Stimulated activated CD4-positive, alpha-beta T cell treated with anti-CD3 and anti-CD28 coated beads, Interleukin-2, amount 100 ng/mL, for 24 hours (primary cell): ENCODE measurements at regions not wholly inside any gene's neighbourhood (a gene's known extent, or its start where the extent isn't known, plus 50 kb on each side); places are given as distances from the start of the nearest gene placed in this dataset.

ENCODE experiments used
- DNase-seq, 2 donors: peaks; one replicate each; pipeline ENCODE4 v3.0.0-alpha.2; 2020

DNA sequence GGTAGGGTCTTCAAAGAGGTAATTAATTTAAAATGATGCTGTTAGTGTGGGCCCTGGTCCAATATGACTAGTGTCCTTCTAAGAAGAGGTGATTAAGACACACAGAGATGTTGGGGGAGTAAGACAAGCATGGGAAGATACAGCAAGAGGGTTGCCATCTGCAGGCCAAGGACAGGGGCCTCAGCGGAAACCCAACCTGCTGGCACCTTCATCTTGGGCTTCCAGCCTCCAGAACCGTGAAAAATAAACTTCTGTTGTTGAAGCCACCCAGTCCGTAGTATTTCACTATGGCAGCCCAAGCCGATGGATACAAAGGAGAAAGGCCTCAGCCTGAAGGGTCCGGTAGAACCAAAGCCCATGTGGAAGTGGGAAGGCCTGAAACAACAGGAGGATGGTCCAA lies 161.7 kb upstream of the UBE2E1 start:
- no peak for DNase-seq

DNA sequence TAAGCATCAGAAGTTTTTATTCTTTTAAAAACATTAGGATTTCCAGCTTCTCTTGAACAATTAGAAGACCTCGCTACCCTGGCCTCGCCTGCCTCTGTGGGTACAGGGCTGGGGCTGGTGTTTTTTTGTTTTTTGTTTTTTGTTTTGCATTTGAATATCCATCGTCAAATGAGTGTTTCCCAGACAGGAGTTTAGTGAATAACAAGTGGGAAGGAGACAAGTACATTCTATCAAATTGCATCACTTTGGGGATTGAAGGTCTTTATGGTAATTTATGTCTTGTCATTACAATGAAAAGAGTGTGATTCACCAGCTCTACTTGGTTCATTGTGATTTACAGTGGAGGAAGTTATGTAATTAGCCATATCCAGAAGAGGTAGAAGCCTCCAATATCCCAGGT lies 161.1 kb upstream of the UBE2E1 start:
- no peak for DNase-seq

DNA sequence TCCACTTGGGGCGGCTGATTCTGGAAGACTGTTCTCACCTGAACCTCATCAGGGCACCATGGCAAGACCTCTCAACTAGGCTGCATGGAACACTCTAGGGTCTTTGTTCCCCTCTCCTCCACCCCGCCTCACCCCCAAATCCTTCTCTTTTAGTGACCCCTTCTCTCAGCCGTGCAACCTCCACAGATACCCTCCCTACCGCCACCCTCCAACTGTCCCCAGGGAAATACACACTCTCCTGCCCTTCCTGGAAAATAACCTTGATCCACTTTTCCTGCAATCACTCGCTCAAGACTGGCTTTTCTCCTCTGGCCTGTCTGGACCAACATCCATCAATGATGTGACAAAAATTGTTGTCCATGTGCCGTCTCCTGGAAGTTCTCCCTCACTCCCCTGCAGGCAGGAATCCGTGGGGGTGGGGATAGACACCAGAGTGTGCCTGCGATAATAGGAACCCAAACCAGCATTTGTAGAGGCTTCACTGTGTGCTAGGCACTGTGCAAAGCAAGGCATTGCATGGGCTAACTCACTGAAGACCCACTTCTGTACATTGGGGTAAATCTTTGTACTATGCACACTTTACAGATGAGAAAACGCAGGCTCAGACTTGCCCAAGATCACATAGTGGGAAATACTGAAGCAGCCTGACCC lies 160.1 kb upstream of the UBE2E1 start:
- DNase-seq: no peak

DNA sequence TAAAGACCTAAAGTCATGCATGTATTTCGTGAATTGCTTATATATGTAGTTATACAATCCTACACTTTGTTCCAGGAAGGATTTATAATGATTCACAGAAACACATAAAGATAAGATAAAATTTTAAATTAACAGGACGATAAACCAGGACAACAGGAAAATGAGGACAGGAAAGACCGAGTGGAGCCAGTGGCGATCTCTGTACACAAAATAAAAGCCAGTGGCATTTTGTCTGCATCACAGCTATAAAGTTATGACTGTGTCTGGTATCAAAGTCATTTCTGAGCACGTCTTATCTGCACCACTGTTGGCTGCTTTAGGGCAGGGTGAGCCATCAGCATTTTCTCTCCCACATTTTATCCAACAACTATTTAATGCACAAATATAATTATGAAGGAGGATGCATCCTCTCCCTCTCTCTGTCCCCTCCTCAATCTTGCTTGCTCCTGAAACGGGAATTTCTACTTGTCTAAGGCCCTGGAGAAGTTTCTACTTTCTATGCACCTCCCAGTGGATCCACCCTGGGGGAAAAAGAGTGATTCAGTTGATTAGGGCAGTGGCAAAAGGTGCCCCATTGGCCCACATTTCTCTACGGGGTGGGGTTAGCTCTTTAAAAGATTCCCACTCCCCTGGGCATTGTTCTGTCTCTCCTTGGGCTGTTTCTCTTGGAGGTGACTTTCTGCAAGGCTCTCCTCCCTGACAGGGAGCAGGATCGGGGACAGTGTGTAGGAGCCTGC lies 159.4 kb upstream of the UBE2E1 start:
- DNase-seq: no peak

DNA sequence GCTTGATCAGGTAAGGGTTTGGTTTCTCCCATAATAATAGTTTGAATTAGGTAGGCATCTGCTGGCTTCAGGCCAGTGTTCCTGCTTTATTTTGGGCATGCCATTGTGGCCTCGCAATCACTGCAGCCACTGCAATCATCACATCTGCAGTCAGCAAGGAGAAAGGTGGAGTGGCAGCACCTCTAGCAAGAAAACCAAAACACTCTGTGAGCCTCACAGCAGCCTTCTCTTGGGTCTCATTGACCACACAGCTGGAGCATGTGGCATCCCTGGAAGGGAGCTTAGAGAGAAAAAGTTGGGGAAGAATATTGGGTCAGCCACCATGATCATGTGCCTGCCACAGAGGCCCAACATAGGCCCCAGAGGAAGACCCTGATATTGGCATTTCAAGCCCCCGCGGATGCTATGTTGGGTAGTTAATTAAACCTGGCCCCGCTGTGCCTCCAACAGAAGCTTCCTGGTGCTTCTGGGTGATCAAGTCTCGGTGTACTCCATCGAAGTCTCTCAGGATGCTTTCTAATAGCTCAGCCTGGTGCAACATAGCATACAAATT lies 158.0 kb upstream of the UBE2E1 start:
- no peak for DNase-seq

DNA sequence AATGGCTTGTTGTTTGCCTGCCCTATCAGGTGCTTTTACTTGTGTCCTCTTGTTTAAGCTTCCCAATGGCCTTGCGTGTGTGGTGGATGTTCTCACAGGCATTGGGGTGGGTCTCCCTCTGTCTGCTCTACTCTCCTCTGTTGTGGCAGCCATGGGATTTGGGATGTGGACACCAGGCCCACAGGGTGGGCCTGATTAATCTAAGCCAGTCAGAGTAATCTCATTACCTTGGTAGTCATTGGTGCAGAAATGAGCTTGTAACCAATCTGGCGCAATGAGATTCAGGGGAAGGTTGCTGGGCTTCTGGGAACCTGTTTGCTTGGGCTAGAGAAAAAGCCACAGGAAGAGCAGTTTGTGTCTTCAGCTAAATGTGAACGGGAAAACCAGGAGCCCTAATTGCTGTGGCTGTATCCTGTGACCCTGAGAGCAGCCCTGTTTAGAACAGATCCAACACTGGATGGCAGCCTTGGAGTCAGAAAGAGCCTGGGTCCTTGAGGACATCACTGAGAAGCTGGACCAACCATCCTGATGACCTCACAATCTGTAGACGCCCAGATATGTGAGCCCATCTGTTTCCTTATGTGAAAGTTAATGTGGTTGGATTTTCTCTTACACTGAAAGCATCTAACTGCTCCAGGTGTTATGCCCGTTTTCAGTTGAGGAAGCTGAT lies 157.3 kb upstream of the UBE2E1 start:
- DNase-seq: no peak

DNA sequence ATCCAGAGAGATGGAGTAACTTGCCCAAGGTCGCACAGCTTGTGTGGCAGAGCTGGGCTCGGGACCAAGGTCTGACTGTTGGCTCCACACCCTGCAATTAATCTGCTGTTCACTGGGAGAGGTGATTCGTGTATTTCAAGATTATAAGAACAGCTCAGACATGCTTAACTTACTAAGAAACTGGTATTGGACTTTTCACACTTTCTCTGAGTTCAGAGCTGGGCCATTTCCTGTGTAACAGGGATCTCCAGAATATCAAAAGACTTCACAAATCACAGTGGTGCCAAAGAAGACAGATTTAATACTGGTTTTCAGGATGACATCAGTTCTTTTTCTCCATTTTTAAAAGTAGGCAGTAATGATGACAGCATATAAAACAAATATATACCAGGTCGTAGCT lies 156.8 kb upstream of the UBE2E1 start:
- no peak for DNase-seq

DNA sequence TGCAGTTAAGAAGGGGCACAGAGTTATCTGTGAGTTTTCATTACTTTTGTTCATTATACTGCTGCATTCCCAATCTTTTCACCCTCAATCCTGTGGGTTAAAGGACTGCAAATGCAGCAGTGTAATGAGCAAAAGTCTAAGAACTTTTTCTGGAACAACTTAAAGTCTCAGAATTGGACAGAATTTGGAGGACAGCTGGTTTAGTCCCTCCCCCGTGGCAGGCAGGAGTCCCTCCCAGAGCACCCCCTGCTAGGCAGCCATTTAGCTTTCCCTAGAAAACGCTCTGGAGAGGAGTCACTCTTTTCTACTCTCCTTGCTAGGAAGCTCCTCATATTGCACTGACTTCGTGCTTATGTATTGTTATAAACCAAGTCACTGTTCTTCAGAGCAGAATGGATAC lies 156.3 kb upstream of the UBE2E1 start:
- DNase-seq: no peak

DNA sequence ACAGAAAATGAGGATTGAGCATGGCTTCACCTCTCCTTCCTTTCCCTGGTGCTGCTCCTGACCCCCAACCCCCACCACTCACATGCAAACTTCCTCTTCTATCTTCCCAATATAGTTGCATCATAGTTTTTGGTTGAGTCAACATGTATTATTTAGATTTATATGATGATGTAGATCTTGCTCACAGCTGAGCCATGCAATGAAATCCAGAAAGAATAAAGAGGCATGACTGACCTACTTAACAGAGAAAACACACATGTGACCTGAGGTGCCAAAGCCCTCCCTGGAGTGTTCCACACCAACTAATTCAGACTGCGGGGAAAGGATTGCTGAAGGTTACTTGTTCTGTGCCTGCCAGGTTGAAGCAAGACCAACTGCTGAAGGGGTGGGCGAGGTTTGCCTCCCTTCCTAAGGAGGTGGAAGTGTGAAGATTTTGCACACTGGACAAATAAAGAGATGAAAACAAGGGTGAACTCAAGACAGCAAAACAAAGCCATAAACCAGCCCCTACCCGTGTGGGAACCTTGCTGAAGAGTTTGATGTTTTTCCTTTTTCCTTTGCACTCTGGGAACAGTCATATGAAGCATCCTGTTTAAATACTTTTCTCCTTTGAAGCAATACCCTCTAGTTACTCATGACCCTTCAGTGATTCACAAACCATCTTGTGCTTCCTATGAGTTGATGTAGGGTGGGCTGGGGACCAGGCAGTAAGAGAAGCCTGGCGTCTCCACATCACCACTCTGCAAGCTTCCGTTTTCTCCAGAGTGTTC lies 155.2 kb upstream of the UBE2E1 start:
- no peak for DNase-seq

DNA sequence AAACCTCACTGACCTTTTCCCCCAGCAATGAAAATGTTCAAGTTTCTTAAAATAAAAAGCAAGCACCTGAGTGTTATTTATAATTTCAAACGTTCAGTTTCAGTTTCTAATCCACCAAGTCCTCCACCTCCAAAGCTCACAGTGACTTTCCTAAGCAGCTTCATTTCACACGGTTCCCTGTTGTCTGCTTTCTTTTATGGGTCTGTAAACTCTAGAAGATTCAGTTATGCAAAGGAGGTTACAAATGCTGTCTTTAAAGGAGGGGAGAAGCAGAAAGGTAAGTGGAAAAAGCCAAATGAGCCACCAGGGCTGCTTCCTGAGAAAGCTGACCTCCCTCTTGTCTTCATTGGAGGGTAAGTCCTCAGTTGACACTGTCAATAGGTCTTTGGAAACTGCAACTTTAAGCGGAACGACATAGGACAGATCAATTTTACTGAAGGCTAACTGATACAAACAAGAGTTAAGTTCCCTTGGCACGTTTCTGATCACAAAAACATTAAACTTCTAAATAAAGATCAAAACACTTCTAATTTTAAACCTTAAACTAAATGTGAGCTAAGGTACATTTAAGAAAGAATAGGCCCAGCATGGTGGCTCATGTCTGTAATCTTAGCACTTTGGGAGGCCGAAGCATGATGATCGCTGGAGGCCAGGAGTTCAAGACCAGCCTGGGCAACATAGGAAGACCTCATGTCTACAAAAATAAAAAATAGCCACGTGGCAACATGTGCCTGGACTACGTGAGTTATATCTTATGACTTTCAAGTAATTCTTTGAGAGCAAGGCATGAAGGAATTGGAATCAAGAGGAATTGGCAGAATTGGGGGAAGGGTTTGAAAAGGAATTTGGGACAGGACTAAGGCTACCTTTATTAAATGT lies 151.9 kb upstream of the UBE2E1 start:
- DNase-seq: no peak

DNA sequence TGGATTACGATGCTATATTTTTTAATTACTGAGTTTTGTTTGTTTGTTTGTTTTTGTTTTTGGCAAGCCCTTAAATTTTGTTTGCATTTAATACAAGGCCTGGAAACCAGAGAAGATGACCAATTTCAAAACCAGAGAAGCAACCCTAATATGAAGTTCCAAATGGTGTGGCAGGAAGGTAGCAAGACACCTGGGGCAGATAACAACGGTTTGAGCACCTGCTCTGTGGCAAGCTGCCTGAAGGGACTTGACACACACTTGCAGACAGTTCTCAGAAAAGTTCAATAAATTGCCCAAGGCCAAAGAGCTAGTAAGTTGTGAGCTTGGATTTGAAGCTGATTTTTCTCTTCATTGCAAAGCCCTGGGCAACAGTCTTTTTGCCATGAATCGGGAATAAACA lies 151.2 kb upstream of the UBE2E1 start:
- DNase-seq: no peak

DNA sequence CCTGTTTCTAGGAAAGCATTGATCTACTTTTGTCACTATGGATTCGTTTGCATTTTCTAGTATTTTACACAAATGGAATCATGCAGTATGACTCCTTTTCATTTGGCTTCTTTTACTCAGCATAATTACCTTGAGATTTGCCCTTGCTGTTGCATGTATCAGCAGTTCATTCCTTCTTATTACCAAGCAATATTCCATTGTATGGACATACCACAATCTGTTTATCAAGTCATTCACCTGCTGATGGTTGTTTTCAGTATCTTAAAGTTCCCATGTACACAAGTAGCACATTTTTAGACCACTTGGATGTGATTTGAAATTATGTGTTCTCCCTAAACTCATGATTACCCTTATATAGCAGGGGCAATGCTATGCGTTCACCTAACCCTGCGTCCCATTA lies 150.0 kb upstream of the UBE2E1 start:
- DNase-seq: no peak

DNA sequence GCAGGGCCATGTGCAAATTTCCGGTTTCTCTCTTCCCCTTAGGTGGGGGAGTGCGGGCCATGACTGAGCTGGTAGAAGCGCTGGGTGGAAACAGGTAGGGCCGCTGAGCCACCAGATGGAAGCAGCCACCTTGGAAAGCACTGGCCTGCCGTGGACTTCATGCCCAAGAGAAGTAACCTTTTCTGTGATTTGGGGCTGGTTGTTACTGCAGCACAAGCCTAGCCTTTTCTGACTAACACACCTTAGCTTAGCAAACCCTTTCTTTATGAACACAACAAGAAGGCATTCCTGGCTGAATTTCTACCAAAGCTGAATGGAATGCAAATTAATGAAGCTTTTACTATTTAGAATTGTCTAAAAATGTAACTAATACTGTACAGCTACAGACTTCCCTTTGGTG lies 149.6 kb upstream of the UBE2E1 start:
- no peak for DNase-seq

DNA sequence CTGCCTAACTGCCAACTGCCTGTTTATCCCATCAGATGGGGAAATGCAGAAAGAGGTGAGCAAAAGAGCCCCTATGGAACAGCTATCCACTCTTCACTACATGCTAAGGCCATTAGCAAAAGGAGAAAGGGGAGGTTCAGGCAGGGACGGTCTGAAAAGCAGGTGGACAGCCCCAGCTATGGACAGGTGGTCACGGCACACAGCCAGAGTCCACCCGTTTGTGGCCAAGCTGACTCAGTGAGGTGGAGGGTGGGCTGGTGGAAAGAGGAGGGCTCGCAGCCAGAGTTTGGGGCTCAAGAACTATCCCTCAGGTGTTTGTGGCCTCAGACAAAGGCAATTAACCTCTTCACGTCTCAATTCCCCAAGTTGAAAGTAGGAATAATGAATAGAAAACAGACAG lies 148.9 kb upstream of the UBE2E1 start:
- no peak for DNase-seq

DNA sequence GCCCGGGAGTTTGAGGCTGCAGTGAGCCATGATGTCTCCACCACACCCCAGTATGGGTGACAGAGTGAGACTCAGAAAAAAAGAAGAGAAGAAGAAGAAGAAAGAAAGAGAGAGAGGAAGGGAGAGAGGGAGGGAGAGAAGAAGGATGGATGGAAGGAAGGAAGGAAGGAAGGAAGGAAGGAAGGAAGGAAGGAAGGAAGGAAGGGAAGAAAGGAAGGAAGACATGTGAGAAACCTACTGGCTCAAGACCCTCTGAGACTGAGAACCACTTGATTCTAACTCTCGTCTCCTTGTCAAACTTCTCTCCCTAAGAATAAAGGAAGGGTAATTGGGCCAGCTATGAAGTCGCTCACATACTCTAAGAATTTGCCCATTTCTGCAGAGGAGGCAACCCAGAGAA lies 148.1 kb upstream of the UBE2E1 start:
- no peak for DNase-seq

DNA sequence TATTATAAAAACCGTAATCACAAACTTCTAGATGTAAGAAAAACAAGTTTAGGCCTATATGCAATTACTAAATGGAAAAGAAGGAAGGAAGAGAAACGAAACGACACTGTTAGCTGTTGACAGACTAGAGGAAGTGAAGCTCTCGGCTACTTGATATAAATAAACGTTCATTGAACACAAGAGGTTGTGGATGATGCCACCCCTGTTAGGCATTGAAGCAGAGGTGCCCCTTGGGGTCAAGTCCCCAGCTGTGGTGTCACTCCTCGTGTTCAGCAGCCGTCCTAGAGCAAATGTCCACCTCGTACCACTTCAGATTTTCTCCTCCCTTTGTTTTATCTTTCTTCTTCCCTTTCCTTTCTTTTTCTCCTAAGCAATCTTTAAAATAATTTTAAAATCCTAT lies 146.5 kb upstream of the UBE2E1 start:
- no peak for DNase-seq

DNA sequence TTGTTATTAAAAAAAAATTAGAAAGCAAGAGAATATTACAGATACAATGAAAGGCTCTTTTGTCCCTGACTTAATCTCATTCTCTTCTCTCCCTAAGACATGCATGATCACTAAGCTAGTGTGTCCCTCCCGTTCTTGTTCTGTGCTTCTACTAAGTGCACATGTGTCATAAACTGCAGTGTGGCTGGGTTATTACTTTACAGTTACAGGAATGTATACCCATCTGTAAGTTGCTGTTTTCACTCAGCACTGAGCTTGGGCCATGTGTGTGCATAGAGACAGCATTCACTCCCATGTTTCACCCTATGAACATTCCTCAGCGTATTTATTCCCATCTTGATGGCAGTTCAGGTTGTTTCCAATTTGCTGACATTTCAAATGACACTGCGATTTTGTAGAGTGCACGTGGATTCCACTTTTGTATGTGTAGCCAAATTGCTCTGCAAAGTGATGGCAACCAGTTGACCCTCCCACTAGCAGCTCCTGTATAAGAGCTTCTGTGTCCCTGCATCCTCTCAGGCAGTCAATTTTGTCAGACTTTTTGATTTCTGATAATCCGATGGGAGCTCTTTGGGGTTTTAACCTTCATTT lies 145.8 kb upstream of the UBE2E1 start:
- no peak for DNase-seq

DNA sequence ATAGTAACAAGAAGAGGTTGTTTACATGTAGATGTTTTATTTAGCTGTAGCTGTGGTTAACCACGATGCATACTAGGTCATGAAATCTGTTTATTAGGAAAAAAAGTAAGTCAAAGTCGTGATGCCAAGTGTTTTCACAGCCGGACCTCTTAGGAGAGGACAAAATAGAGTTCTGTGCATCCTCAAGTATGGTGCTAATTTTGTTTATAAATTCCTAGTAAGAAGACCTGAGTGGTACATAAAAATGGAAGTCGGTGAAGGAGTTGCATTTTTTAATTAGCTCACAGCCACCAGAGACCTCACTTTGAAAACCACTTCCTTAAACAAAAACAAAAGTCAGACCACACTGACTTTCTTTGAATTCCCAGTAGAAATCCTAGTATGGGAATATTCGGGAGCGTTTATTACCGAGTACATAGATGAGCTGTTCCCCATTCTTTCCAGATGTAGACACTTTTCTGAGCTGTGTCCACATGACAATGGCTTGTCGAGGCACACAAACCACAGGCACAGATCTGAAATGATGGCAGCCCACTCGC lies 143.6 kb upstream of the UBE2E1 start:
- DNase-seq: no peak

DNA sequence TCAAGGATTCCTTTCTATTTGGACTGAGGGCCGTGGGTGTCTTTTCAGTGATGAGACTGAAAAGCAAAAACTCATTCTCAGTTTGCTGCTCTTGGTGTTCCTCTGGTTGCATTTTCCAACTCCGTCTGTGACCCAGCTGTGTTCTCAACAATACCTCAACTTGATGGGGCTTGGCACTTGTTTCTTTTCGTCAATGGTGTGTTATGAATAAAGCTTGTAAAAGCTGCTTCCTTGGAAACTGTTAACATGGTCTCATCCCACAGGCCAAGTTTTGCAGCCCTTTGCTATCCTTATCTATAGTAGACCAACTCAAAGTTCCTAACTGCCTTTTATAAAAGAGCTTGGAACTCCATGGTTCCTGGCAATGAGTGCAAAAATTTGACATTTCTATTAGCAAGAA lies 142.5 kb upstream of the UBE2E1 start:
- no peak for DNase-seq

DNA sequence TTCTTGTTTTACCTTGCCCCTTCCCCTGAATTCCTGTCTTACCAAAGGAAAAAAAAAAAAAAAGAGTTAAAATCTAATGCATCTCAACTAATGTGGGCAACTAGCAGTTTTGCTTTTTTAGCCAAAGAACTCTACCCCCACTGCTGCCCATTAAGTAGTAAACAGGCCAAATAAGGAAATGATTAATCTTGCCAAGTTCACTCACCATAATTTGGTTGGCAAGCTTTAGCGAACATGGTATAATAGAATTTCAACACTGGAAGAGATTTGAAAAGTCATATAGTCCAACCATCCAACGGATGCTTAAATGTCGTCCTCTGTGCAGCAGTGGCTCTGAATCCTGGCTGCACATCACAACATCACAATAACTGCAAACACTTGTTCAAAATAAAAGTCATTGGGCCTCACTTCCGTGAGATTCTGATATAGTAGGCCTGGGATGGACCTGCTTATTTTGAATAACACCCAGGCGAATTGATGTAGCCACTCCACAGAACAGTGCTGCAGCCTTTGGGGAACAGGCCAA lies 142.0 kb upstream of the UBE2E1 start:
- no peak for DNase-seq

DNA sequence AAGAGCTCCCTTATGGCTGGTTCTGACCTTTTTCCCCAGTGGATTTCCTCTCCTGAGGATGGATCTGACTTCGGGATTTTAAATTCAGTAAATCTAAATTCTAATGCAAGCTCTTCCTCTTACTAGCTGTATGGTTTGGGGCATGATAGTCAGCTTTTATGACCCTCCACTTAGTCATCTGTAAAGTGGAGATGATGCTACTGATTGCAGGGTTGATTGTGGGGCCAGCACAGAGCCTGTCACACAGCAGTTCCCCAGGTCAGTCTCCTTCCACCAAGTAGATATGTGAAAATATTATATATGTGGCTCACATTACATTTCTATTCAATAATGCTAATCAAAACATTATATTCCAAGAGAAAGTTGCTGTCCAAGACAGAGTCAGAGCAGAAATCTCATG lies 141.3 kb upstream of the UBE2E1 start:
- no peak for DNase-seq
